HG02623 (cell line): ENCODE measurements at regions not wholly inside any gene's neighbourhood (a gene's known extent, or its start where the extent isn't known, plus 50 kb on each side); places are given as distances from the start of the nearest gene placed in this dataset.
"Not testable (repeated sequence)": the region's sequence is repeated elsewhere in the genome, so short reads cannot be mapped to it uniquely, and the experiment has no call there.

Experiments used
- ATAC-seq: cut with Tn5 transposase; IDR thresholded peaks from one replicate; pipeline ENCODE4 v1.9.1; 2021; ENCODE audit warnings: moderate library complexity; ENCODE audit not compliant: unreplicated experiment

GRCh38 chr6:105858639-105859038 lies 227.5 kb upstream of the PRDM1 start:
- ATAC-seq = not testable (repeated sequence)

- ATAC-seq = no peak
These were observed 230.7 kb upstream of the PRDM1 start for GRCh38 chr6:105855433-105855832.

- not testable (repeated sequence) for ATAC-seq
These were observed 232.2 kb upstream of the PRDM1 start for GRCh38 chr6:105853979-105854378.

- ATAC-seq = no peak
These were observed 234.5 kb upstream of the PRDM1 start for GRCh38 chr6:105851606-105852005.

- no peak for ATAC-seq
These were observed 235.0 kb upstream of the PRDM1 start for GRCh38 chr6:105851113-105851580.

GRCh38 chr6:105850261-105851112 lies 235.6 kb upstream of the PRDM1 start:
- no peak for ATAC-seq

- no peak for ATAC-seq
These were observed 236.4 kb upstream of the PRDM1 start for GRCh38 chr6:105849746-105850145.

- ATAC-seq = no peak
These were observed 238.7 kb upstream of the PRDM1 start for GRCh38 chr6:105847433-105847832.

- no peak for ATAC-seq
These were observed 241.8 kb upstream of the PRDM1 start for GRCh38 chr6:105844275-105844883.

- no peak for ATAC-seq
These were observed 246.9 kb upstream of the PRDM1 start for GRCh38 chr6:105839266-105839665.

GRCh38 chr6:105838171-105838570 lies 248.0 kb upstream of the PRDM1 start:
- ATAC-seq = no peak

GRCh38 chr6:105836889-105837288 lies 249.2 kb upstream of the PRDM1 start:
- ATAC-seq = no peak

- ATAC-seq = no peak
These were observed 249.8 kb upstream of the PRDM1 start for GRCh38 chr6:105836379-105836778.

- ATAC-seq = no peak
These were observed 250.8 kb upstream of the PRDM1 start for GRCh38 chr6:105835373-105835772.

GRCh38 chr6:105833959-105834947 lies 251.9 kb upstream of the PRDM1 start:
- ATAC-seq = no peak

GRCh38 chr6:105832313-105832761 lies 253.8 kb upstream of the PRDM1 start:
- ATAC-seq = no peak

GRCh38 chr6:105831311-105832097 lies 254.6 kb upstream of the PRDM1 start:
- no peak for ATAC-seq

GRCh38 chr6:105825210-105825609 lies 260.9 kb upstream of the PRDM1 start:
- ATAC-seq = no peak

- ATAC-seq = no peak
These were observed 261.4 kb upstream of the PRDM1 start for GRCh38 chr6:105824732-105825131.

- ATAC-seq = no peak
These were observed 264.4 kb upstream of the PRDM1 start for GRCh38 chr6:105821777-105822176.
